T-cell (primary cell): ENCODE measurements at regions not wholly inside any gene's neighbourhood (a gene's known extent, or its start where the extent isn't known, plus 50 kb on each side); places are given as distances from the start of the nearest gene placed in this dataset.

ENCODE experiments used
- ATAC-seq, 4 experiments: fragments of 200-7000 bp in 3 of 4; fragments of 150-1000 bp in 1 of 4; cut with Tn5 transposase; replicated peaks in 1 of 4; 1 replicate in 3 of 4; 2 replicates in 1 of 4; pipeline ENCODE4 v1.10.0; 2021; ENCODE audit warnings: moderate library complexity in 3 of 4, mild to moderate bottlenecking in 2 of 4, moderate number of reproducible peaks in 1 of 4
- CTCF ChIA-PET, 2 donors: fragments of 300-600 bp; sonication (Branson Sonifier 250); formaldehyde crosslinking; loops; one replicate each; lab custom pipeline; 2022; ENCODE audit warnings: antibody characterized with exemption in 2 of 2; lab: Charles Lee
- POLR2A ChIA-PET, 2 donors: fragments of 300-600 bp; sonication (Branson Sonifier 250); formaldehyde crosslinking; loops; one replicate each; lab custom pipeline; 2022; ENCODE audit warnings: antibody characterized with exemption in 2 of 2; lab: Charles Lee
- DNase-seq, 35 experiments: peaks; one replicate each; pipeline versions ENCODE4 v3.0.0 to v3.0.0-alpha.2; 2013 to 2023
- H3K27ac ChIP-seq: one replicate; pipeline ENCODE4 v1.5.1; 2013; ENCODE audit warnings: low read length
- H3K27me3 ChIP-seq, 2 experiments: replicated peaks in 1 of 2; 1 replicate in 1 of 2; 2 replicates in 1 of 2; pipeline versions ENCODE4 v1.6.1 to v1.7.0; 2013; ENCODE audit warnings: low read length in 1 of 2, mixed read lengths in 1 of 2; ENCODE audit not compliant: control insufficient read depth in 2 of 2, insufficient read depth in 2 of 2; ENCODE audit errors: extremely low read depth in 1 of 2
- H3K36me3 ChIP-seq, 2 donors: 1 replicate in 1 of 2; 2 replicates in 1 of 2; pipeline versions ENCODE4 v1.6.1 to v1.7.0; 2013; ENCODE audit warnings: low read length in 1 of 2; ENCODE audit not compliant: control insufficient read depth in 2 of 2, insufficient read depth in 1 of 2; ENCODE audit errors: extremely low read depth in 1 of 2
- H3K4me1 ChIP-seq, 2 experiments: 1 replicate in 1 of 2; 2 replicates in 1 of 2; pipeline versions ENCODE4 v1.6.1 to v1.7.0; 2013; ENCODE audit warnings: low read length in 2 of 2, mixed read lengths in 1 of 2; ENCODE audit not compliant: insufficient read depth in 2 of 2, control insufficient read depth in 1 of 2; ENCODE audit errors: extremely low read depth in 1 of 2
- H3K4me3 ChIP-seq, 2 donors: 1 replicate in 1 of 2; 2 replicates in 1 of 2; pipeline versions ENCODE4 v1.5.1 to v1.7.0; 2013; ENCODE audit warnings: mild to moderate bottlenecking in 2 of 2, low read length in 1 of 2, moderate library complexity in 1 of 2; ENCODE audit not compliant: control insufficient read depth in 1 of 2; ENCODE audit errors: extremely low read depth in 1 of 2
- H3K9me3 ChIP-seq: 2 replicates; pipeline ENCODE4 v1.7.0; 2013
- H3K27ac Mint-ChIP-seq, 2 donors: one replicate each; pipeline ENCODE4 v1.8.0; 2020 to 2021; ENCODE audit warnings: mild to moderate bottlenecking in 2 of 2, mixed read lengths in 2 of 2
- H3K27me3 Mint-ChIP-seq, 2 donors: one replicate each; pipeline ENCODE4 v1.8.0; 2021 to 2022; ENCODE audit warnings: mixed read lengths in 2 of 2
- H3K36me3 Mint-ChIP-seq: one replicate; pipeline ENCODE4 v1.8.0; 2021; ENCODE audit warnings: mixed read lengths
- H3K4me1 Mint-ChIP-seq, 3 donors: one replicate each; pipeline ENCODE4 v1.8.0; 2020 to 2022; ENCODE audit warnings: mixed read lengths in 3 of 3, mild to moderate bottlenecking in 1 of 3
- H3K4me3 Mint-ChIP-seq, 3 donors: one replicate each; pipeline ENCODE4 v1.8.0; 2020 to 2022; ENCODE audit warnings: mild to moderate bottlenecking in 3 of 3, mixed read lengths in 3 of 3, moderate library complexity in 3 of 3
- H3K9me3 Mint-ChIP-seq, 3 donors: one replicate each; pipeline ENCODE4 v1.8.0; 2020 to 2022; ENCODE audit warnings: mixed read lengths in 3 of 3
- WGBS: methylation state at CpG from one replicate; pipeline ENCODE4 v1.1.5; 2013; ENCODE audit warnings: missing lambda C conversion rate; ENCODE audit not compliant: insufficient coverage; 5-methylcytosine and 5-hydroxymethylcytosine counted together

GRCh38 chr9:80839821-80840675 lies 849.3 kb downstream of the TLE1 start:
- Histone ChIP-seq H3K4me1 (no peaks in the 10 kb centered on the region), H3K27ac (no peak overlapping the region), H3K9me3 (no peaks in the 10 kb centered on the region), H3K4me3 (no peak overlapping the region), H3K36me3 (no peaks in the 10 kb centered on the region), H3K27me3 (no peaks in the 10 kb centered on the region)
- POLR2A ChIA-PET, result no interaction called here
- DNase-seq (no peak), ATAC-seq (no peak)
- Mint-ChIP-seq H3K9me3 (peaks cover 3 to 8% (median 6%) of the 10 kb centered on the region in 3 donors), H3K27me3 (no peaks in the 10 kb centered on the region), H3K27ac (no peak overlapping the region), H3K4me3 (no peak overlapping the region), H3K4me1 (no peaks in the 10 kb centered on the region), H3K36me3 (no peaks in the 10 kb centered on the region)
- 86% methylated on average over 2 of the region's 6 CpGs for WGBS
- CTCF ChIA-PET, result no interaction called here

GRCh38 chr9:80836013-80836412 lies 853.3 kb downstream of the TLE1 start:
- Histone ChIP-seq H3K27ac (no peak overlapping the region), H3K27me3 (no peaks in the 10 kb centered on the region), H3K9me3 (no peaks in the 10 kb centered on the region), H3K4me1 (no peaks in the 10 kb centered on the region), H3K36me3 (no peaks in the 10 kb centered on the region), H3K4me3 (no peak overlapping the region)
- Mint-ChIP-seq H3K27me3 (no peaks in the 10 kb centered on the region), H3K4me1 (no peaks in the 10 kb centered on the region), H3K9me3 (peaks cover 7 to 14% (median 12%) of the 10 kb centered on the region in 3 donors), H3K4me3 (no peak overlapping the region), H3K27ac (no peak overlapping the region), H3K36me3 (no peaks in the 10 kb centered on the region)
- ChIA-PET POLR2A (no interaction called here), CTCF (no interaction called here)
- no peak for ATAC-seq
- DNase-seq, result no peak

GRCh38 chr9:80831751-80832150 lies 857.6 kb downstream of the TLE1 start:
- H3K27me3 ChIP-seq, result no peaks in the 10 kb centered on the region
- no peaks in the 10 kb centered on the region for H3K4me1 ChIP-seq
- ATAC-seq, result no peak
- no peak overlapping the region for H3K27ac ChIP-seq
- Mint-ChIP-seq H3K9me3 (peaks cover 14 to 30% (median 19%) of the 10 kb centered on the region in 3 donors), H3K36me3 (no peaks in the 10 kb centered on the region), H3K27me3 (no peaks in the 10 kb centered on the region), H3K27ac (no peak overlapping the region), H3K4me3 (no peak overlapping the region), H3K4me1 (no peaks in the 10 kb centered on the region)
- CTCF ChIA-PET, result no interaction called here
- POLR2A ChIA-PET, result no interaction called here
- WGBS, result no CpG with 5 or more reads among the region's 1 CpG
- DNase-seq, result no peak
- no peaks in the 10 kb centered on the region for H3K9me3 ChIP-seq
- no peak overlapping the region for H3K4me3 ChIP-seq
- H3K36me3 ChIP-seq, result no peaks in the 10 kb centered on the region

- no peaks in the 10 kb centered on the region for H3K36me3 ChIP-seq
- H3K4me1 ChIP-seq, result no peaks in the 10 kb centered on the region
- ChIA-PET POLR2A (no interaction called here), CTCF (no interaction called here)
- Mint-ChIP-seq H3K27me3 (no peaks in the 10 kb centered on the region), H3K4me1 (no peaks in the 10 kb centered on the region), H3K36me3 (no peaks in the 10 kb centered on the region), H3K4me3 (no peak overlapping the region), H3K9me3 (peaks cover 0 to 9% (median 0%) of the 10 kb centered on the region in 3 donors), H3K27ac (no peak overlapping the region)
- ATAC-seq (no peak), DNase-seq (no peak)
- no peaks in the 10 kb centered on the region for H3K27me3 ChIP-seq
- 50% methylated on average over 2 of the region's 2 CpGs for WGBS
- H3K9me3 ChIP-seq, result no peaks in the 10 kb centered on the region
- H3K27ac ChIP-seq, result no peak overlapping the region
- H3K4me3 ChIP-seq, result no peak overlapping the region
Measured at GRCh38 chr9:80811656-80812055, 877.7 kb downstream of the TLE1 start.

GRCh38 chr9:80811003-80811402 lies 878.3 kb downstream of the TLE1 start:
- peaks cover 0 to 13% (median 3%) of the 10 kb centered on the region in 3 donors for H3K9me3 Mint-ChIP-seq

GRCh38 chr9:80806671-80807070 lies 882.7 kb downstream of the TLE1 start:
- no peak overlapping the region for H3K27ac ChIP-seq
- Mint-ChIP-seq H3K36me3 (no peaks in the 10 kb centered on the region), H3K9me3 (peaks cover 3 to 11% (median 4%) of the 10 kb centered on the region in 3 donors), H3K4me3 (no peak overlapping the region), H3K4me1 (no peaks in the 10 kb centered on the region), H3K27me3 (no peaks in the 10 kb centered on the region), H3K27ac (no peak overlapping the region)
- no peaks in the 10 kb centered on the region for H3K36me3 ChIP-seq
- no peaks in the 10 kb centered on the region for H3K4me1 ChIP-seq
- no peaks in the 10 kb centered on the region for H3K27me3 ChIP-seq
- no peak overlapping the region for H3K4me3 ChIP-seq
- POLR2A ChIA-PET, result no interaction called here
- ATAC-seq, result no peak
- DNase-seq, result no peak
- no peaks in the 10 kb centered on the region for H3K9me3 ChIP-seq
- CTCF ChIA-PET, result no interaction called here

More at GRCh38 chr9:80811003-80811402, 878.3 kb downstream of the TLE1 start:
- H3K4me3 Mint-ChIP-seq, result no peak overlapping the region
- ChIA-PET POLR2A (no interaction called here), CTCF (no interaction called here)
- Histone ChIP-seq H3K27me3 (no peaks in the 10 kb centered on the region), H3K36me3 (no peaks in the 10 kb centered on the region), H3K27ac (no peak overlapping the region), H3K4me1 (no peaks in the 10 kb centered on the region), H3K9me3 (no peaks in the 10 kb centered on the region), H3K4me3 (no peak overlapping the region)
- no peaks in the 10 kb centered on the region for H3K27me3 Mint-ChIP-seq
- no peak for DNase-seq
- no peaks in the 10 kb centered on the region for H3K36me3 Mint-ChIP-seq
- no peaks in the 10 kb centered on the region for H3K4me1 Mint-ChIP-seq
- no peak for ATAC-seq
- H3K27ac Mint-ChIP-seq, result no peak overlapping the region

- H3K27me3 ChIP-seq, result no peaks in the 10 kb centered on the region
- POLR2A ChIA-PET, result no interaction called here
- CTCF ChIA-PET, result no interaction called here
- H3K9me3 Mint-ChIP-seq, result peaks cover 7 to 14% (median 7%) of the 10 kb centered on the region in 3 donors
- ATAC-seq (no peak), DNase-seq (no peak)
- no peaks in the 10 kb centered on the region for H3K9me3 ChIP-seq
- H3K27me3 Mint-ChIP-seq, result no peaks in the 10 kb centered on the region
- no peaks in the 10 kb centered on the region for H3K4me1 ChIP-seq
- no peak overlapping the region for H3K4me3 Mint-ChIP-seq
- H3K36me3 ChIP-seq, result no peaks in the 10 kb centered on the region
- no peak overlapping the region for H3K27ac ChIP-seq
- no peak overlapping the region for H3K4me3 ChIP-seq
- no peaks in the 10 kb centered on the region for H3K4me1 Mint-ChIP-seq
- no peaks in the 10 kb centered on the region for H3K36me3 Mint-ChIP-seq
- H3K27ac Mint-ChIP-seq, result no peak overlapping the region
Measured at GRCh38 chr9:80804873-80805272, 884.5 kb downstream of the TLE1 start.
